ENCODE measurements at regions not wholly inside any gene's neighbourhood (a gene's known extent, or its start where the extent isn't known, plus 50 kb on each side); places are given as distances from the start of the nearest gene placed in this dataset.
"Not testable (repeated sequence)": the region's sequence is repeated elsewhere in the genome, so short reads cannot be mapped to it uniquely, and the experiment has no call there.

GRCh38 chr21:13812191-13812590 is 202.6 kb downstream of the POTED start:
- H3K4me3 ChIP-seq; H3K27ac ChIP-seq; H3K4me1 ChIP-seq (replicated peaks in 1 of 2); in situ Hi-C loops (cut with MboI; ENCODE audit: low pct_unique_long_range_greater_than_20kb in 2 of 9, low sequenced_read_pairs in 9 of 9, unreplicated experiment in 9 of 9): not testable (repeated sequence)
- peak in 3 of 8 experiments; percentile 38 to 86 (median 61) for ATAC-seq (replicated peaks in 6 of 8)
- 0 to 67% (median 4%) methylated on average over 1 to 2 of the region's 2 CpGs; no CpG with 5 or more reads in 1 of the 10 experiments for WGBS, 10 experiments

GRCh38 chr21:13810559-13810958 is 201.0 kb downstream of the POTED start:
- H3K4me3 ChIP-seq; H3K27ac ChIP-seq; H3K4me1 ChIP-seq (replicated peaks in 1 of 2); in situ Hi-C loops (cut with MboI; ENCODE audit: low pct_unique_long_range_greater_than_20kb in 2 of 9, low sequenced_read_pairs in 9 of 9, unreplicated experiment in 9 of 9): not testable (repeated sequence)
- peak in 3 of 8 experiments; percentile 9 to 46 (median 45) for ATAC-seq (replicated peaks in 6 of 8)

- H3K4me3 ChIP-seq; in situ Hi-C loops (cut with MboI; ENCODE audit: low pct_unique_long_range_greater_than_20kb in 2 of 9, low sequenced_read_pairs in 9 of 9, unreplicated experiment in 9 of 9); H3K4me1 ChIP-seq (replicated peaks in 1 of 2); H3K27ac ChIP-seq: not testable (repeated sequence)
- WGBS, 10 experiments = no CpG with 5 or more reads among the region's 7 CpGs
- peak in 2 of 8 experiments; percentile 70 to 88 for ATAC-seq (replicated peaks in 6 of 8)
Measured at GRCh38 chr21:13806444-13806843, 196.9 kb downstream of the POTED start.

GRCh38 chr21:13802757-13803156 is 193.2 kb downstream of the POTED start:
- H3K4me1 ChIP-seq (replicated peaks in 1 of 2); H3K4me3 ChIP-seq; H3K27ac ChIP-seq; in situ Hi-C loops (cut with MboI; ENCODE audit: low pct_unique_long_range_greater_than_20kb in 2 of 9, low sequenced_read_pairs in 9 of 9, unreplicated experiment in 9 of 9): not testable (repeated sequence)
- WGBS, 10 experiments = 14 to 75% (median 54%) methylated on average over 1 to 6 of the region's 7 CpGs; no CpG with 5 or more reads in 6 of the 10 experiments
- ATAC-seq (replicated peaks in 6 of 8) = peak in 1 of 8 experiments; percentile 67
